Thoracic aorta (tissue), 2 donors: ENCODE measurements at regions not wholly inside any gene's neighbourhood (a gene's known extent, or its start where the extent isn't known, plus 50 kb on each side); places are given as distances from the start of the nearest gene placed in this dataset.

Experiments
- ATAC-seq: fragments of 150-250 bp; one replicate; pipeline ENCODE4 v1.8.0; 2017; ENCODE audit warnings: low read depth; ENCODE audit not compliant: insufficient number of reproducible peaks, low FRiP score
- DNase-seq: peaks from one replicate; pipeline ENCODE4 v3.0.0-alpha.2; 2020; ENCODE audit warnings: low spot score
- H3K27ac ChIP-seq, 2 donors: fragments of 200-600 bp; sonication (generic); 1 replicate in 1 of 2; 2 replicates in 1 of 2; pipeline ENCODE4 v1.5.1; 2016; ENCODE audit warnings: mild to moderate bottlenecking in 2 of 2, moderate library complexity in 2 of 2
- H3K27me3 ChIP-seq: fragments of 200-600 bp; sonication (generic); replicated peaks from 2 replicates; pipeline ENCODE4 v1.6.0; 2016; ENCODE audit warnings: mild to moderate bottlenecking; ENCODE audit not compliant: insufficient read depth
- H3K36me3 ChIP-seq: fragments of 200-600 bp; sonication (generic); one replicate; pipeline ENCODE4 v1.5.1; 2016
- H3K4me1 ChIP-seq, 2 donors: fragments of 200-600 bp; sonication (generic); 1 replicate in 1 of 2; 2 replicates in 1 of 2; pipeline versions ENCODE4 v1.5.1 to v1.6.0; 2016; ENCODE audit warnings: low read depth in 2 of 2, mild to moderate bottlenecking in 1 of 2; ENCODE audit not compliant: control insufficient read depth in 1 of 2
- H3K4me3 ChIP-seq: fragments of 200-600 bp; sonication (generic); 2 replicates; pipeline ENCODE4 v1.5.1; 2016; ENCODE audit warnings: mild to moderate bottlenecking
- H3K9me3 ChIP-seq: fragments of 200-600 bp; sonication (generic); 2 replicates; pipeline ENCODE4 v1.5.1; 2016
- CTCF ChIP-seq: fragments of 200-600 bp; sonication (generic); IDR thresholded peaks from one replicate; pipeline ENCODE4 v1.5.1; 2019; ENCODE audit warnings: antibody characterized with exemption

GRCh38 chr3:73203101-73203500, 141.6 kb downstream of the EBLN2 start:
- no peak for ATAC-seq
- TF ChIP-seq CTCF, result no peak

GRCh38 chr3:73203633-73204032, 142.2 kb downstream of the EBLN2 start:
- no peak for ATAC-seq
- Histone ChIP-seq H3K27me3 (no peaks in the 10 kb centered on the region), H3K27ac (no peak overlapping the region), H3K4me3 (no peak overlapping the region), H3K4me1 (no peaks in the 10 kb centered on the region), H3K36me3 (no peaks in the 10 kb centered on the region), H3K9me3 (no peaks in the 10 kb centered on the region)
- no peak for DNase-seq
- no peak for TF ChIP-seq CTCF

More at GRCh38 chr3:73203101-73203500, 141.6 kb downstream of the EBLN2 start:
- Histone ChIP-seq H3K36me3 (no peaks in the 10 kb centered on the region), H3K4me1 (no peaks in the 10 kb centered on the region), H3K27me3 (no peaks in the 10 kb centered on the region), H3K9me3 (no peaks in the 10 kb centered on the region), H3K4me3 (no peak overlapping the region), H3K27ac (no peak overlapping the region)
- DNase-seq, result no peak

- Histone ChIP-seq H3K9me3 (no peaks in the 10 kb centered on the region), H3K36me3 (no peaks in the 10 kb centered on the region), H3K4me1 (no peaks in the 10 kb centered on the region), H3K4me3 (no peak overlapping the region), H3K27me3 (no peaks in the 10 kb centered on the region), H3K27ac (no peak overlapping the region)
- DNase-seq, result no peak
- no peak for TF ChIP-seq CTCF
- ATAC-seq, result no peak
Observed at GRCh38 chr3:73204841-73205240, 143.4 kb downstream of the EBLN2 start.

- no peak for TF ChIP-seq CTCF
- no peak overlapping the region for H3K4me3 ChIP-seq
- H3K27ac ChIP-seq, result no peak overlapping the region
- H3K9me3 ChIP-seq, result no peaks in the 10 kb centered on the region
- no peaks in the 10 kb centered on the region for H3K27me3 ChIP-seq
- no peaks in the 10 kb centered on the region for H3K36me3 ChIP-seq
- H3K4me1 ChIP-seq, result no peaks in the 10 kb centered on the region
- no peak for DNase-seq
- ATAC-seq, result no peak
Observed at GRCh38 chr3:73206030-73206429, 144.6 kb downstream of the EBLN2 start.

- Histone ChIP-seq H3K27ac (no peak overlapping the region), H3K9me3 (no peaks in the 10 kb centered on the region), H3K36me3 (no peaks in the 10 kb centered on the region), H3K27me3 (no peaks in the 10 kb centered on the region), H3K4me1 (no peaks in the 10 kb centered on the region), H3K4me3 (no peak overlapping the region)
- TF ChIP-seq CTCF, result no peak
- ATAC-seq (no peak), DNase-seq (no peak)
Observed at GRCh38 chr3:73207946-73208440, 146.5 kb downstream of the EBLN2 start.
